ENCODE measurements at regions not wholly inside any gene's neighbourhood (a gene's known extent, or its start where the extent isn't known, plus 50 kb on each side); places are given as distances from the start of the nearest gene placed in this dataset.

DNA sequence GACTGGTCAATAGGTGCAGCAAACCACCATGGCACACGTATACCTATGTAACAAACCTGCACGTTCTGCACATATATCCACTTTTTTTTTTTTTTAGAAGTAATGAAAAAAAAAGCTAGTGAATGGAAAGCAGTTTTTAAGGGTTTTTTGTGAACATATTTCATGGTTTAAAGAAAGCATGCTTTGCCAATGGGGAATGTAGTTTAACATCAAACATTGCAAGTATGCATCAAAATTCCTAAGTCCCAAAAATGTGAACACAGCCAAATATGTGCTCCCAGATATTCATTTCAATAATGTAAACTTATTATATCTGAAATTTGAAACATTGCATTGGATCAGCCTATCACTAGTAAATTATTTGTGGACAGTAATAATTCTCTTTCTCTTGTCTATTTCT, 710.4 kb upstream of the FLRT2 start:
- H3K79me2 ChIP-seq (ENCODE audit: low read length), result no peaks in the 10 kb centered on the region
- H3K4me2 ChIP-seq (ENCODE audit: low read depth, low read length, poor library complexity, severe bottlenecking), result no peak overlapping the region
- no peaks in the 10 kb centered on the region for H4K20me1 ChIP-seq (ENCODE audit: insufficient read depth, low read depth, low read length)
- no peak overlapping the region for H3K27ac ChIP-seq (ENCODE audit: low read length)
- peaks cover 3% of the 10 kb centered on the region; the same call in 1 of the 2 replicates for H3K9me3 ChIP-seq (ENCODE audit: low read length)
- H3K36me3 ChIP-seq (ENCODE audit: insufficient read depth, low read length), result no peaks in the 10 kb centered on the region
- H3K9ac ChIP-seq (ENCODE audit: low read length), result no peak overlapping the region
- H3K4me3 ChIP-seq (ENCODE audit: low read length), result no peak overlapping the region
- no peak for DNase-seq
- H3K4me1 ChIP-seq (ENCODE audit: low read length), result no peaks in the 10 kb centered on the region
- H3K9me2 ChIP-seq (replicated peaks; ENCODE audit: insufficient read depth, low read length), result no peaks in the 10 kb centered on the region; the same call in 1 of the 2 replicates
- H3K27me3 ChIP-seq (ENCODE audit: low read length), result no peaks in the 10 kb centered on the region
- H2AFZ ChIP-seq (ENCODE audit: low read length), result no peak overlapping the region

DNA sequence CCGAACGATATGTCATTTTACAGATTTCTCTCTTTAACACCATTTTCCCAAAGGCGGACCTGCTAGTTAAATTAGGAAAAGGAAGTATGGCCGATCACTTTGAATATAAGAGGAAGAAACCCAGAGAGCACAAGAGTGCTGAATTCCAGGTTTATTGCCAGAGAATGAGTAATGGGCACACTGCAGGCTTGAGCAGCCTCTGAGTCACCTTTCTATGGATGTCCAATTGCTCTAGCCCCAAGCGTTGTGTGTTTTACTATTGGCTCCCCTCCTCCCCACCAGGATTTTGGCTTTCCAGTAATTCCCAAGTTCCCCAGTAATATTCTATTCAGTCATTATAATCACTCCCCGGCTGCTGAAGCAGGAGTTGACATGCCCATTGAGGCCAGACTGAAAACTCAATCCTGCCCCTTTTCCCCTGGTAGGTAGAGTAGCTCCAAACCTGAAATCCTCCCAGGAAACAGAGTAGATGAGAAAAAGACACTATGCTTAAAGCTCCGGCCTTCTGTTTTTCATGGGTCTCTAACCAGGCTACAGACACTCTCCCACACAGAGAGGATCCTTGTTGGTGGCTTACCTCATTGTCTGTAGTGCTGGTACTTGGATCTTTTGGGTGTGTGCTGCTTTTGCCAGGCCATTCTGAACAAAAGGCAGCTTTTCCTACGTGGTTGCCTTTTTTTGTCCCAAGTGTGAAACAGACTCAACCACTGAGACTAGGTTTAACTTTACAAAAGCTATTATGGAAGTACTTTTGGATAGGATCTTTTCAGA, 704.3 kb upstream of the FLRT2 start:
- H3K9me3 ChIP-seq (ENCODE audit: low read length), result peaks cover 3% of the 10 kb centered on the region; the same call in 1 of the 2 replicates
- no peaks in the 10 kb centered on the region for H3K9me2 ChIP-seq (replicated peaks; ENCODE audit: insufficient read depth, low read length)
- H2AFZ ChIP-seq (ENCODE audit: low read length), result no peak overlapping the region
- H3K27me3 ChIP-seq (ENCODE audit: low read length), result no peaks in the 10 kb centered on the region
- H3K9ac ChIP-seq (ENCODE audit: low read length), result no peak overlapping the region
- no peak overlapping the region for H3K27ac ChIP-seq (ENCODE audit: low read length)
- no peak overlapping the region for H3K4me3 ChIP-seq (ENCODE audit: low read length)
- H3K4me2 ChIP-seq (ENCODE audit: low read depth, low read length, poor library complexity, severe bottlenecking), result no peak overlapping the region
- no peaks in the 10 kb centered on the region for H4K20me1 ChIP-seq (ENCODE audit: insufficient read depth, low read depth, low read length)
- no peaks in the 10 kb centered on the region for H3K4me1 ChIP-seq (ENCODE audit: low read length)
- H3K36me3 ChIP-seq (ENCODE audit: insufficient read depth, low read length), result no peaks in the 10 kb centered on the region
- no peaks in the 10 kb centered on the region for H3K79me2 ChIP-seq (ENCODE audit: low read length)
- no peak for DNase-seq

DNA sequence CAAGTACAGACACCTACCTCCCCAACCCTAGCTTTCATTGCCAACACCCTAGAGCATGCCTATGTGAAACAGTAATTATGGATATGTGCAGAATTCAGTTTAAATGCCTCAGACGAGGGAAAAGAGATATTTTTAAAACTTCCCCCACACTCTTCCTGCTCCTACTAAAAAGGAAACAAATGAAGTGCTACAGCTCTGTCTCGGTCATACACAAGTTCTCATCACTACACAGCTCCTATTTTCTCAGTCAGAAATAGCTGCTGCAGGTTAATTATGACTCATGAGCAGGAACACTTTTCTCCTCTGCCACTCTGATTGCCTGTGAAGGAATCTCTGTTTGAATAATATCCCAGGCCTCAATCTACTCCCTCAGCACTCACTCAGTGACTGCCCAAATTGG, 703.6 kb upstream of the FLRT2 start:
- H3K79me2 ChIP-seq (ENCODE audit: low read length), result no peaks in the 10 kb centered on the region
- no peaks in the 10 kb centered on the region for H3K36me3 ChIP-seq (ENCODE audit: insufficient read depth, low read length)
- H3K4me3 ChIP-seq (ENCODE audit: low read length), result no peak overlapping the region
- H3K9ac ChIP-seq (ENCODE audit: low read length), result no peak overlapping the region
- H3K27me3 ChIP-seq (ENCODE audit: low read length), result no peaks in the 10 kb centered on the region
- peaks cover 3% of the 10 kb centered on the region; the same call in 1 of the 2 replicates for H3K9me3 ChIP-seq (ENCODE audit: low read length)
- H3K27ac ChIP-seq (ENCODE audit: low read length), result no peak overlapping the region
- H3K9me2 ChIP-seq (replicated peaks; ENCODE audit: insufficient read depth, low read length), result no peaks in the 10 kb centered on the region
- H3K4me1 ChIP-seq (ENCODE audit: low read length), result no peaks in the 10 kb centered on the region
- H3K4me2 ChIP-seq (ENCODE audit: low read depth, low read length, poor library complexity, severe bottlenecking), result no peak overlapping the region
- no peaks in the 10 kb centered on the region for H4K20me1 ChIP-seq (ENCODE audit: insufficient read depth, low read depth, low read length)
- no peak for DNase-seq
- no peak overlapping the region for H2AFZ ChIP-seq (ENCODE audit: low read length)

DNA sequence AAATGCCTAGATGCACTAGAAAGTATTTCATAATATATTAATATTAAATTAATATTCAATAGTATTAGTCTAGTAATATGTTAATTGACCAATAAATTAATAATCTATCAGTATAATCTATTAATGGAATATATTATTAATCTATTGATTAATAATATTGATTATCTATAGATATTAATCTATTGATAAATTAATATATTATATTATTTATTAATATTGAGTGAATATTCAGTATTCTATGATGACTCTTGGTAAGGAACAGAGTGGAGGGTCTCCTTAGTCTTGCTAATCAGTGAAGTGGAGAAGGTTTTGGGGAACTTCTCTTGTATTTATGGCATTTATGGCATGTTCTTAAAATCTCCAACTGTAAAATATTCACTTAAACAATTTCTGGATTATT, 679.3 kb upstream of the FLRT2 start:
- Histone ChIP-seq H3K36me3 (ENCODE audit: insufficient read depth, low read length) (no peaks in the 10 kb centered on the region), H3K9me3 (ENCODE audit: low read length) (peaks cover 4% of the 10 kb centered on the region; the same call in 1 of the 2 replicates), H3K79me2 (ENCODE audit: low read length) (no peaks in the 10 kb centered on the region), H3K9ac (ENCODE audit: low read length) (no peak overlapping the region), H3K27ac (ENCODE audit: low read length) (no peak overlapping the region), H3K4me3 (ENCODE audit: low read length) (no peak overlapping the region), H4K20me1 (ENCODE audit: insufficient read depth, low read depth, low read length) (no peaks in the 10 kb centered on the region), H3K4me2 (ENCODE audit: low read depth, low read length, poor library complexity, severe bottlenecking) (no peak overlapping the region), H3K9me2 (replicated peaks; ENCODE audit: insufficient read depth, low read length) (peaks cover 3% of the 10 kb centered on the region; the same call in 1 of the 2 replicates), H3K4me1 (ENCODE audit: low read length) (no peaks in the 10 kb centered on the region), H3K27me3 (ENCODE audit: low read length) (no peaks in the 10 kb centered on the region), H2AFZ (ENCODE audit: low read length) (no peak overlapping the region)
- no peak for DNase-seq

DNA sequence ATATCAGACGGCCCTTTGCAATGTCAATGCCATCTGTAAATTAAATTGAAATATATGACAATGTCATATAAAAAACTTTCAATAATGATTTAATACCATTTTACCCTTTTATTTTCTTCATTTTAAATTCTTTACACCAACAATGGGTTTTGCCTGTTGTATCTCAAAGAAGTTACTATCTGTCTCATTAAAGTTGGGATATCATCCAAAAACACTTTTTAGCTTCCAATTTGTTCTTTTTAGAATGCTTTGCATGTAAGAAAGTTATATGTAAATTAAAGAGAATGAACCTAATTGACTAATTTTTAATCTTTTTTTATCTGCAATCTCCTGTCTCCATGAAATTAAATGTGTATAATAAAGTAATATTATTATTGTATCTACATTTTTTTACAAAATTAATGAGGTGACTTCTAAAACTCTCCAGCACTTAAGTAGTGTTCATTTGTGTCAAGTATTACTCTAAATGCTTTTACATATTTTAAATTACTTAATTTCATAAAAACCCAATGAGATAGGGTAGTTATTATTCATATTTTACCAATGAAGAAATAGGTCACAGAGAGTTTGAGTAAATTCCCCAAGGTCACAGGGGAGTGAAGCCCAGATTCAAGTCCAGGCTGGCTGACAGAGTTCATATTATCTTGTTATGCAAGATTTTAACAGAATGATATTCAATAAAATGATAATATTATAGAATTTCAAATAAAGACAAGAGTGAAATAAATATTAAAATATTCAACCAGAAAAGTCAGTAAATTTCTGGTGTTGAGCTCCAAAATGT, 673.0 kb upstream of the FLRT2 start:
- Histone ChIP-seq H3K27me3 (ENCODE audit: low read length) (no peaks in the 10 kb centered on the region), H3K4me2 (ENCODE audit: low read depth, low read length, poor library complexity, severe bottlenecking) (no peak overlapping the region), H3K9me3 (ENCODE audit: low read length) (no peaks in the 10 kb centered on the region), H3K27ac (ENCODE audit: low read length) (no peak overlapping the region), H3K4me1 (ENCODE audit: low read length) (no peaks in the 10 kb centered on the region), H3K9ac (ENCODE audit: low read length) (no peak overlapping the region), H4K20me1 (ENCODE audit: insufficient read depth, low read depth, low read length) (no peaks in the 10 kb centered on the region), H3K36me3 (ENCODE audit: insufficient read depth, low read length) (no peaks in the 10 kb centered on the region), H3K79me2 (ENCODE audit: low read length) (no peaks in the 10 kb centered on the region), H3K4me3 (ENCODE audit: low read length) (no peak overlapping the region), H3K9me2 (replicated peaks; ENCODE audit: insufficient read depth, low read length) (peaks cover 4% of the 10 kb centered on the region; the same call in 1 of the 2 replicates), H2AFZ (ENCODE audit: low read length) (no peak overlapping the region)
- DNase-seq, result no peak

DNA sequence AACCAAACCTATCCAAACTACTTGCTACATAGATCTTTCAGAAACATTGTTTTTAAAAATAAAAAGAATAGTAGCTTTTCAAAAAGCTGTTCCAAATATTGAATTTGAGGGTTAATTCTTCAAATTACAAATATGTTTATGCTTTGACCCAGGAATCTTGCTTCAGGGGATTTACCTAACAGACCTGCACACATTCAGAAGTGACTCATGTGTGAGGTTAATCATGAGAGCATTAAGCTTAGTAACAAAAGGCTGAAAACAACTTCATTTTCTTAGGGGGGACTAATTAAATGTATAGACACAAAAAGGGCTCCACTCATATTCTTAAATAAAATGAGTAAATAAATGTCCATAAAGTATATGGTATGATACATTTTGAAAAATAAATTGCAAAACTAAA, 672.4 kb upstream of the FLRT2 start:
- Histone ChIP-seq H2AFZ (ENCODE audit: low read length) (no peak overlapping the region), H3K36me3 (ENCODE audit: insufficient read depth, low read length) (no peaks in the 10 kb centered on the region), H3K4me3 (ENCODE audit: low read length) (no peak overlapping the region), H3K9me3 (ENCODE audit: low read length) (peaks cover 5% of the 10 kb centered on the region), H3K4me2 (ENCODE audit: low read depth, low read length, poor library complexity, severe bottlenecking) (no peak overlapping the region), H3K4me1 (ENCODE audit: low read length) (no peaks in the 10 kb centered on the region), H3K9me2 (replicated peaks; ENCODE audit: insufficient read depth, low read length) (peaks cover 4% of the 10 kb centered on the region; the same call in 1 of the 2 replicates), H3K9ac (ENCODE audit: low read length) (no peak overlapping the region), H4K20me1 (ENCODE audit: insufficient read depth, low read depth, low read length) (no peaks in the 10 kb centered on the region), H3K27me3 (ENCODE audit: low read length) (no peaks in the 10 kb centered on the region), H3K27ac (ENCODE audit: low read length) (no peak overlapping the region), H3K79me2 (ENCODE audit: low read length) (no peaks in the 10 kb centered on the region)
- no peak for DNase-seq

DNA sequence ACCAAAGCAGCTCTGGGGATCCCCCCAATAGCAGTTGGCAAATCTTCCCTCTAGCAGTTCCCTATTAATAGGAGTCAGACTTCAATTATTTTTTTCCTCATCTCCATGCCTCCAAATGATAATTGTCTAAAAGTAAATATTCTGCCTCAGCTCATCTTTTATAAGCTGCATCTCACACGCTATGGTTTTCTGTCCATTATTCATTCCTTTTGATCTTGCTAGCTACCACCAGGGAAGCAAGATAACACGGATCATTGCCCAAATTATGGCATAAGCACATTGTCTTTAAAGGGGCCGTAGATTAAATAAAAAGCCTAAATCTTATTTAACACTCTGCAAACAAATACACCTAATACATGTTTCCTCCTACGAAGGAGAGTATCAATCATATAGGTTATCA, 670.8 kb upstream of the FLRT2 start:
- no peak for DNase-seq
- H3K9me3 ChIP-seq (ENCODE audit: low read length), result peaks cover 11% of the 10 kb centered on the region
- no peaks in the 10 kb centered on the region for H3K79me2 ChIP-seq (ENCODE audit: low read length)
- no peak overlapping the region for H3K9ac ChIP-seq (ENCODE audit: low read length)
- H3K4me2 ChIP-seq (ENCODE audit: low read depth, low read length, poor library complexity, severe bottlenecking), result no peak overlapping the region
- 0 out of 2 replicates have a peak, but pooled peaks cover 4% of the 10 kb centered on the region for H3K9me2 ChIP-seq (replicated peaks; ENCODE audit: insufficient read depth, low read length)
- no peaks in the 10 kb centered on the region for H4K20me1 ChIP-seq (ENCODE audit: insufficient read depth, low read depth, low read length)
- H3K4me3 ChIP-seq (ENCODE audit: low read length), result no peak overlapping the region
- no peaks in the 10 kb centered on the region for H3K27me3 ChIP-seq (ENCODE audit: low read length)
- no peaks in the 10 kb centered on the region for H3K4me1 ChIP-seq (ENCODE audit: low read length)
- no peak overlapping the region for H3K27ac ChIP-seq (ENCODE audit: low read length)
- H3K36me3 ChIP-seq (ENCODE audit: insufficient read depth, low read length), result no peaks in the 10 kb centered on the region
- H2AFZ ChIP-seq (ENCODE audit: low read length), result no peak overlapping the region

DNA sequence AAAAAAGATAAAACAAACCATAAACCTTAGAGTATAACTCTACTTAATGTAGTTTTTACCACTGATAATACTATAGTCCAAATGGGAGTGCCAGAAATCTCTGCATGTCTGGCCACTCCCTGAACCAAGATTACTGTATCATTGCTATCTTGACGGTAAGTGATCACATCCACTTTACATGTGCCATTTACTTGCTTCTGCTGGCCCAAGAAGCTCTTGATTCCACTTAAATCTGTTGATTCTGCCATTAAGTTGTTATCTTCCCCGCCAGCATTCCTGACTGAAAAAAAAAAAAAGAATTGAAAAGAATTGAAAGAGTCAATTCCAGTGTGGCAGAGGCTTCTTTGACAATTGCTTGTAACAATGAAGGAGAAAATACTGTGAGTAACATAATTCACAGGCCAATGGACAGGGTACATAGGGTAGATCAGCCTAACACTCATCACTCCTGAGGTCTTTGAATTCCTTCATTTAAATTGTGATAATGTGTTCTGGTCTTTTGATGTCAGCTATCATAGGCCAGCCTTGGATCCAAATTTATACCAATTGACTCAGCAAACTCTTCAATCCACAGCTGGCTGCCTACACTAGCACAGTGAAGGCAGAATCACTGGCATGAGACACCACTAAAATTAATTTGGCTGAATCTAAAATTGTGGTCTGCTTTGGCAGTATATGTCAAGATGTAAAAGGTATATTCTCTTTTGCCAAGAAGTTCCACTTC, 665.2 kb upstream of the FLRT2 start:
- no peaks in the 10 kb centered on the region for H3K27me3 ChIP-seq (ENCODE audit: low read length)
- H3K9ac ChIP-seq (ENCODE audit: low read length), result no peak overlapping the region
- H3K4me3 ChIP-seq (ENCODE audit: low read length), result no peak overlapping the region
- H3K36me3 ChIP-seq (ENCODE audit: insufficient read depth, low read length), result no peaks in the 10 kb centered on the region
- H3K9me2 ChIP-seq (replicated peaks; ENCODE audit: insufficient read depth, low read length), result no peaks in the 10 kb centered on the region
- DNase-seq, result no peak
- H3K27ac ChIP-seq (ENCODE audit: low read length), result no peak overlapping the region
- no peak overlapping the region for H2AFZ ChIP-seq (ENCODE audit: low read length)
- peaks cover 17% of the 10 kb centered on the region for H3K9me3 ChIP-seq (ENCODE audit: low read length)
- H3K79me2 ChIP-seq (ENCODE audit: low read length), result no peaks in the 10 kb centered on the region
- no peaks in the 10 kb centered on the region for H4K20me1 ChIP-seq (ENCODE audit: insufficient read depth, low read depth, low read length)
- H3K4me2 ChIP-seq (ENCODE audit: low read depth, low read length, poor library complexity, severe bottlenecking), result no peak overlapping the region
- no peaks in the 10 kb centered on the region for H3K4me1 ChIP-seq (ENCODE audit: low read length)
